Spleen (tissue), 11 donors: ENCODE measurements at regions not wholly inside any gene's neighbourhood (a gene's known extent, or its start where the extent isn't known, plus 50 kb on each side); places are given as distances from the start of the nearest gene placed in this dataset.

Experiments used
- DNase-seq: peaks from one replicate; pipeline ENCODE4 v3.0.0-alpha.2; 2020
- H3K27ac ChIP-seq, 8 donors: fragments of 200-600 bp; sonication (generic) in 7 of 8; 1 replicate in 4 of 8; 2 replicates in 4 of 8; pipeline versions ENCODE4 v1.5.0 to v1.8.0; 2016 to 2021; ENCODE audit warnings: inconsistent platforms in 4 of 8, mild to moderate bottlenecking in 4 of 8, moderate library complexity in 1 of 8
- H3K27me3 ChIP-seq, 7 donors: fragments of 200-600 bp; sonication (generic) in 6 of 7; replicated peaks in 1 of 7; 1 replicate in 4 of 7; 2 replicates in 3 of 7; pipeline versions ENCODE4 v1.5.0 to v1.8.0; 2016 to 2021; ENCODE audit warnings: inconsistent platforms in 3 of 7, mild to moderate bottlenecking in 1 of 7
- H3K36me3 ChIP-seq, 6 donors: fragments of 200-600 bp; sonication (generic) in 5 of 6; 1 replicate in 4 of 6; 2 replicates in 2 of 6; pipeline versions ENCODE4 v1.5.0 to v1.8.0; 2016 to 2021; ENCODE audit warnings: inconsistent platforms in 2 of 6
- H3K4me1 ChIP-seq, 6 donors: fragments of 200-600 bp; sonication (generic) in 5 of 6; 1 replicate in 3 of 6; 2 replicates in 3 of 6; pipeline versions ENCODE4 v1.5.0 to v1.8.0; 2016 to 2021; ENCODE audit warnings: inconsistent platforms in 3 of 6
- H3K4me3 ChIP-seq, 8 donors: fragments of 200-600 bp; sonication (generic) in 7 of 8; 1 replicate in 4 of 8; 2 replicates in 4 of 8; pipeline versions ENCODE4 v1.5.0 to v1.8.0; 2016 to 2021; ENCODE audit warnings: inconsistent platforms in 4 of 8, mild to moderate bottlenecking in 4 of 8, moderate library complexity in 2 of 8
- H3K9me3 ChIP-seq, 8 donors: fragments of 200-600 bp; sonication (generic) in 7 of 8; 1 replicate in 4 of 8; 2 replicates in 4 of 8; pipeline versions ENCODE4 v1.5.0 to v1.8.0; 2016 to 2021; ENCODE audit warnings: inconsistent platforms in 4 of 8
- POLR2A ChIP-seq, 3 donors: fragments of 450-650 bp; IDR thresholded peaks; one replicate each; pipeline ENCODE4 v1.5.1; 2017; ENCODE audit warnings: antibody characterized with exemption in 3 of 3, mild to moderate bottlenecking in 1 of 3
- POLR2AphosphoS5 ChIP-seq, 3 donors: sonication (generic); formaldehyde crosslinking; IDR thresholded peaks; one replicate each; pipeline ENCODE4 v1.5.1; 2017; ENCODE audit warnings: antibody characterized with exemption in 3 of 3
- WGBS, 5 donors: extraction: QIAGEN DNeasy Blood & Tissue Kit in 3 of 5; methylation state at CpG; one replicate each; pipeline versions ENCODE4 v1.1.5 to v1.1.7; 2013 to 2018; 5-methylcytosine and 5-hydroxymethylcytosine counted together
- intact Hi-C: fragments of 100-400 bp; cut with DNase I; formaldehyde crosslinking; loops from one replicate; pipeline ENCODE4 v1.15.0; 2023; ENCODE audit warnings: low total_unique reads
- TF ChIP-seq, protein P1 (sequence below), 11 experiments: fragments of 200-600 bp in 7 of 11; fragments of 450-650 bp in 4 of 11; sonication (generic) in 4 of 11; IDR thresholded peaks in 8 of 11; conservative IDR thresholded peaks in 3 of 11; 1 replicate in 7 of 11; 2 replicates in 4 of 11; pipeline versions ENCODE4 v1.4.0 to v1.8.0; 2016 to 2021; ENCODE audit warnings: antibody characterized with exemption in 11 of 11, inconsistent platforms in 4 of 11, mild to moderate bottlenecking in 1 of 11
- donor health status: healthy with polysubstance abuse.
- donor health status: DM: no; HTN: no; CAD: no; lungs with moderate emphysema.
- donor health status: DM: no; HTN: no; CAD: no.
- donor health status: Bipolar disorder and iron deficiency.
- donor health status: healthy.
- donor health status: DM: no; HTN: no; CAD: no.
- donor health status: DM: yes; HTN: yes; CAD: no.

DNA sequence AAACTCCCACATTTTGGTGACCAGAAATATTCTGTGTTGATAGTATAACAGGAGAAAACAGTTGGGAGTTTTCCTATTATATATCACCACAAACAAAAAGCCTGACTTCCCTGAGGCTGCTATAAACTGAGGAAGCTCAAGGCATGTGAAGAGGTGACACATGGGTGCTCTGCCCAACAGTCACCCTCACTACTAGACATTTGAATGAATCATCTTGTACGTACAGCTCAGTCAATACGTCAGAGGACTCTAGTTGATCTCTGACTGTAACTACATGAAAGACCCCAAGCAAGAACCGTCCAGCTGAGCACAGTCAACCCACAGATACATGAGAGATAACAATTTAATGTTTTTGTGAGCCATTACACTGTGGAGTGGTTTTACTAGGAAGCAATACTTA, 338.3 kb upstream of the ATP11B start:
- Histone ChIP-seq H3K27ac (no peak overlapping the region), H3K4me1 (no peaks in the 10 kb centered on the region), H3K4me3 (no peak overlapping the region), H3K27me3 (no peaks in the 10 kb centered on the region), H3K36me3 (no peaks in the 10 kb centered on the region), H3K9me3 (peaks cover 0 to 12% (median 0%) of the 10 kb centered on the region in 8 donors)
- no peak for DNase-seq
- WGBS, 5 donors: 73 to 87% (median 78%) methylated on average over 3 of the region's 3 CpGs
- intact Hi-C loops: no loop called here
- TF ChIP-seq, protein P1, sequence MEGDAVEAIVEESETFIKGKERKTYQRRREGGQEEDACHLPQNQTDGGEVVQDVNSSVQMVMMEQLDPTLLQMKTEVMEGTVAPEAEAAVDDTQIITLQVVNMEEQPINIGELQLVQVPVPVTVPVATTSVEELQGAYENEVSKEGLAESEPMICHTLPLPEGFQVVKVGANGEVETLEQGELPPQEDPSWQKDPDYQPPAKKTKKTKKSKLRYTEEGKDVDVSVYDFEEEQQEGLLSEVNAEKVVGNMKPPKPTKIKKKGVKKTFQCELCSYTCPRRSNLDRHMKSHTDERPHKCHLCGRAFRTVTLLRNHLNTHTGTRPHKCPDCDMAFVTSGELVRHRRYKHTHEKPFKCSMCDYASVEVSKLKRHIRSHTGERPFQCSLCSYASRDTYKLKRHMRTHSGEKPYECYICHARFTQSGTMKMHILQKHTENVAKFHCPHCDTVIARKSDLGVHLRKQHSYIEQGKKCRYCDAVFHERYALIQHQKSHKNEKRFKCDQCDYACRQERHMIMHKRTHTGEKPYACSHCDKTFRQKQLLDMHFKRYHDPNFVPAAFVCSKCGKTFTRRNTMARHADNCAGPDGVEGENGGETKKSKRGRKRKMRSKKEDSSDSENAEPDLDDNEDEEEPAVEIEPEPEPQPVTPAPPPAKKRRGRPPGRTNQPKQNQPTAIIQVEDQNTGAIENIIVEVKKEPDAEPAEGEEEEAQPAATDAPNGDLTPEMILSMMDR (IDR thresholded peaks at IDR 0.05 in 8 of 11, conservative IDR thresholded peaks at IDR 0.05 in 3 of 11): no peak
- no peak for TF ChIP-seq POLR2AphosphoS5 (IDR thresholded peaks at IDR 0.05)
- no peak for TF ChIP-seq POLR2A (IDR thresholded peaks at IDR 0.05)

DNA sequence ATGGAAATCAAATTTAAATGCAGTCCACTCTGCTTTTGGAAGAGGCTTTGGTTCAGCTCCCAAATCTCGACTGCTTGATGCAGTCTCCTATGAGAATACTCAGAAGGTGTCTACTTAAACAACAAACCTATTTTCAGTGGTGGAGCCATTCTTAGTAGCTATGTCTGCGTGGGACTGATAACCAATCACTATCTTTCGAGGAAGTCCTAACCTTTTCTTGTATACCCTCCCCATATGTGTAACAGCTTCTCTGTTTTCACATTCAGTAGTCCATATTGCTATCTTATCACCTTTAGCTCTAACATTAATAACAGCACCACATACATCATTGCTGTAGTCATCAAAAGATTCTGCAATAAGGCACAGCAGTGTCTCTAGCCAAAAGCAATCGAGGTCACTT, 333.0 kb upstream of the ATP11B start:
- intact Hi-C loops: no loop called here
- TF ChIP-seq POLR2A (IDR thresholded peaks at IDR 0.05): no peak
- TF ChIP-seq, protein P1 (IDR thresholded peaks at IDR 0.05 in 8 of 11, conservative IDR thresholded peaks at IDR 0.05 in 3 of 11): no peak
- no peak for TF ChIP-seq POLR2AphosphoS5 (IDR thresholded peaks at IDR 0.05)
- Histone ChIP-seq H3K4me3 (no peak overlapping the region), H3K36me3 (no peaks in the 10 kb centered on the region), H3K4me1 (no peaks in the 10 kb centered on the region), H3K9me3 (peaks cover 0 to 19% (median 0%) of the 10 kb centered on the region in 8 donors), H3K27me3 (no peaks in the 10 kb centered on the region), H3K27ac (no peak overlapping the region)
- no peak for DNase-seq
- WGBS, 5 donors: 62 to 74% (median 73%) methylated on average over 4 of the region's 4 CpGs

DNA sequence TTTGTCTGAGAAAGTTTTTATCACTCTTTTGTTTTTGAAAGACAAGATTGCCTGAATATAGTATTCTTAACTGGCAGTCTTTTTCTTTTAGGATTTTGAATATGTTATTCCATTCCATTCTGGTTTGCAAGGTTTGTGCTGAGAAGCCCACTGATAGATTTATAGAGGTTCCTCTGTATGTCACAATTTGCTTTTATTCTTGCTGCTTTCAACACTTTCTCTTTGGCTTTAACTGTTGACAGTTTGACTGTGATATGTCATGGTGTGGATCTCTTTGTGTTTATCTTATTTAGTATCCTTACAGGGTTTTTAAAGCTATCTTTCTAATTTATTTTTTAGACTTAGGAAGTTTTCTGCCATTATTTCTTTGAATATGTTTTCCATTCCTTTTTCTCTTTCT, 331.2 kb upstream of the ATP11B start:
- intact Hi-C loops: no loop called here
- no peaks in the 10 kb centered on the region for H3K27me3 ChIP-seq
- DNase-seq: no peak
- no peak overlapping the region for H3K27ac ChIP-seq
- no peaks in the 10 kb centered on the region for H3K36me3 ChIP-seq
- H3K4me1 ChIP-seq: no peaks in the 10 kb centered on the region
- H3K4me3 ChIP-seq: no peak overlapping the region
- peaks cover 0 to 12% (median 0%) of the 10 kb centered on the region in 8 donors for H3K9me3 ChIP-seq
- TF ChIP-seq POLR2AphosphoS5 (IDR thresholded peaks at IDR 0.05) (no peak), POLR2A (IDR thresholded peaks at IDR 0.05) (no peak)
- TF ChIP-seq, protein P1 (IDR thresholded peaks at IDR 0.05 in 8 of 11, conservative IDR thresholded peaks at IDR 0.05 in 3 of 11): no peak

DNA sequence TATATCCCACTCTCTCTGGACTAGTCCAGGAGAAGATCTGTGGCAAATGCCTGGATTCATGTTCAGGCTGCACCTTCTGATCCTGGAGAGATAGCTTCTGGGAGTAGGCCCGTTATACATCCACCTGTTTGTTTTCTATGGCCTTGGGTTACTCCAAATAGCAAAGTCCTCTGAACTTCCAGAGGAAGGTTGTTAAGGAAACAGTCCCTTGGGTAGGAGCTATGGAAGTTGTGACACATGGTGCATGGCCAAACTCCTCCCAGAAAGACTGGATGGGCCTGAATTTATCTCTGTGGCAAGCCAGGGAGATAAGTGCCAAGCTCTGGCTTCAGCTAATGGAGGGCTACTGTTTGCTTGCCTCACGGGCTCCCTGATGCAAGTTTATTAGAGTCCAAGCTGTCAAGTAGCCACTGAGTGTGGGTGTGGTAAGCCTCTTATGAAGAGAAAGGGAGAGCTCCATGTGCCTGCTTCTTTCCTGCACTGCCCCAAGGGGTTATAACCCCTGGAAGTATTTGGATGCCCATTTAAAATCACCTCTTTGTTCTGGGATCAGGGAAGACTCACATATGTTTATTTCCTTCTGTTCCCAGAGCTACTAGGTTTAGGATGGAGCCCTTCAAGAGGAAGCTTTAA, 328.7 kb upstream of the ATP11B start:
- WGBS, 5 donors: 63 to 82% (median 70%) methylated on average over 2 of the region's 2 CpGs
- no peak overlapping the region for H3K27ac ChIP-seq
- H3K9me3 ChIP-seq: peaks cover 0 to 12% (median 0%) of the 10 kb centered on the region in 8 donors
- no peak overlapping the region for H3K4me3 ChIP-seq
- intact Hi-C loops: no loop called here
- no peaks in the 10 kb centered on the region for H3K4me1 ChIP-seq
- H3K27me3 ChIP-seq: no peaks in the 10 kb centered on the region
- H3K36me3 ChIP-seq: no peaks in the 10 kb centered on the region
- TF ChIP-seq, protein P1 (IDR thresholded peaks at IDR 0.05 in 8 of 11, conservative IDR thresholded peaks at IDR 0.05 in 3 of 11): no peak
- TF ChIP-seq POLR2A (IDR thresholded peaks at IDR 0.05): no peak
- TF ChIP-seq POLR2AphosphoS5 (IDR thresholded peaks at IDR 0.05): no peak
- no peak for DNase-seq
